ENCODE measurements at regions not wholly inside any gene's neighbourhood (a gene's known extent, or its start where the extent isn't known, plus 50 kb on each side); places are given as distances from the start of the nearest gene placed in this dataset.

- H3K27ac ChIP-seq (ENCODE audit: low read depth, low read length), result no peak overlapping the region
- Mint-ChIP-seq H3K4me1 (peaks cover 22% of the 10 kb centered on the region), H3K27ac (no peak overlapping the region), H3K27me3 (ENCODE audit: insufficient read depth) (no peaks in the 10 kb centered on the region), H3K4me3 (no peak overlapping the region), H3K9me3 (peaks cover 7% of the 10 kb centered on the region), H3K36me3 (ENCODE audit: low read depth) (no peaks in the 10 kb centered on the region)
- no peaks in the 10 kb centered on the region for H3K27me3 ChIP-seq (ENCODE audit: control insufficient read depth, insufficient read depth, low read length, poor library complexity, severe bottlenecking)
- 92 to 100% methylated on average over 1 to 4 of the region's 4 CpGs for WGBS, 2 experiments (ENCODE audit: insufficient coverage in 1 of 2, insufficient read length in 1 of 2)
- DNase-seq, result no peak
- no peak overlapping the region for H3K4me3 ChIP-seq (ENCODE audit: low read length)
- TF ChIP-seq CTCF (conservative IDR thresholded peaks at IDR 0.05), result no peak
- H3K9ac ChIP-seq (ENCODE audit: extremely low read depth, low read length, poor library complexity, severe bottlenecking), result no peak overlapping the region
- H3K9me3 ChIP-seq (ENCODE audit: control insufficient read depth, low read length), result no peaks in the 10 kb centered on the region
- no peaks in the 10 kb centered on the region for H3K36me3 ChIP-seq (ENCODE audit: control insufficient read depth, insufficient read depth, low read length)
- H3K4me1 ChIP-seq (ENCODE audit: control insufficient read depth, insufficient read depth, low read length), result peaks cover 13% of the 10 kb centered on the region
Observed at GRCh38 chr3:118813472-118813871, 221.2 kb downstream of the IGSF11 start.

GRCh38 chr3:118817748-118818165 lies 216.9 kb downstream of the IGSF11 start:
- peak; percentile 79 for DNase-seq
- TF ChIP-seq CTCF (conservative IDR thresholded peaks at IDR 0.05), result peak; percentile 95
- Histone ChIP-seq H3K4me3 (ENCODE audit: low read length) (no peak overlapping the region), H3K27me3 (ENCODE audit: control insufficient read depth, insufficient read depth, low read length, poor library complexity, severe bottlenecking) (no peaks in the 10 kb centered on the region), H3K9me3 (ENCODE audit: control insufficient read depth, low read length) (no peaks in the 10 kb centered on the region), H3K36me3 (ENCODE audit: control insufficient read depth, insufficient read depth, low read length) (no peaks in the 10 kb centered on the region), H3K4me1 (ENCODE audit: control insufficient read depth, insufficient read depth, low read length) (peaks cover under 1% of the 10 kb centered on the region), H3K9ac (ENCODE audit: extremely low read depth, low read length, poor library complexity, severe bottlenecking) (no peak overlapping the region), H3K27ac (ENCODE audit: low read depth, low read length) (no peak overlapping the region)
- Mint-ChIP-seq H3K36me3 (ENCODE audit: low read depth) (no peaks in the 10 kb centered on the region), H3K4me3 (no peak overlapping the region), H3K27me3 (ENCODE audit: insufficient read depth) (no peaks in the 10 kb centered on the region), H3K9me3 (no peaks in the 10 kb centered on the region), H3K27ac (no peak overlapping the region), H3K4me1 (peaks cover 12% of the 10 kb centered on the region)
- 30 to 36% methylated on average over 3 to 5 of the region's 5 CpGs for WGBS, 2 experiments (ENCODE audit: insufficient coverage in 1 of 2, insufficient read length in 1 of 2)

- no peak for DNase-seq
- H3K9me3 ChIP-seq (ENCODE audit: control insufficient read depth, low read length), result no peaks in the 10 kb centered on the region
- H3K4me1 ChIP-seq (ENCODE audit: control insufficient read depth, insufficient read depth, low read length), result no peaks in the 10 kb centered on the region
- no peak overlapping the region for H3K27ac Mint-ChIP-seq
- H3K4me3 Mint-ChIP-seq, result no peak overlapping the region
- H3K36me3 Mint-ChIP-seq (ENCODE audit: low read depth), result no peaks in the 10 kb centered on the region
- TF ChIP-seq CTCF (conservative IDR thresholded peaks at IDR 0.05), result no peak
- no peaks in the 10 kb centered on the region for H3K36me3 ChIP-seq (ENCODE audit: control insufficient read depth, insufficient read depth, low read length)
- no peaks in the 10 kb centered on the region for H3K27me3 ChIP-seq (ENCODE audit: control insufficient read depth, insufficient read depth, low read length, poor library complexity, severe bottlenecking)
- no peaks in the 10 kb centered on the region for H3K27me3 Mint-ChIP-seq (ENCODE audit: insufficient read depth)
- no peaks in the 10 kb centered on the region for H3K9me3 Mint-ChIP-seq
- 93% methylated on average over 2 of the region's 2 CpGs; no CpG with 5 or more reads in 1 of the 2 experiments for WGBS, 2 experiments (ENCODE audit: insufficient coverage in 1 of 2, insufficient read length in 1 of 2)
- H3K4me3 ChIP-seq (ENCODE audit: low read length), result no peak overlapping the region
- peaks cover 12% of the 10 kb centered on the region for H3K4me1 Mint-ChIP-seq
- H3K9ac ChIP-seq (ENCODE audit: extremely low read depth, low read length, poor library complexity, severe bottlenecking), result no peak overlapping the region
- H3K27ac ChIP-seq (ENCODE audit: low read depth, low read length), result no peak overlapping the region
Observed at GRCh38 chr3:118818386-118818785, 216.3 kb downstream of the IGSF11 start.

Measured in endodermal cell (in vitro differentiated cells).